Renal pelvis (tissue), 1 donor: ENCODE measurements at regions not wholly inside any gene's neighbourhood (a gene's known extent, or its start where the extent isn't known, plus 50 kb on each side); places are given as distances from the start of the nearest gene placed in this dataset.

Source experiments
- DNase-seq: peaks from one replicate; pipeline ENCODE4 v3.0.0-alpha.2; 2013

- peak; percentile 53 for DNase-seq
These were observed 50.4 kb upstream of the CTIF start for GRCh38 chr18:48488388-48488850.

GRCh38 chr18:48486754-48487153 is 52.1 kb upstream of the CTIF start:
- peak; percentile 29 for DNase-seq

- no peak for DNase-seq
These were observed 52.9 kb upstream of the CTIF start for GRCh38 chr18:48485828-48486405.

- DNase-seq: no peak
These were observed 57.7 kb upstream of the CTIF start for GRCh38 chr18:48481092-48481491.

GRCh38 chr18:48479531-48479930 is 59.3 kb upstream of the CTIF start:
- DNase-seq: no peak

- DNase-seq: no peak
These were observed 61.5 kb upstream of the CTIF start for GRCh38 chr18:48477348-48477747.

GRCh38 chr18:48476550-48476917 is 62.3 kb upstream of the CTIF start:
- DNase-seq: no peak

GRCh38 chr18:48475635-48476549 is 62.9 kb upstream of the CTIF start:
- DNase-seq: peak; percentile 67

- no peak for DNase-seq
These were observed 64.6 kb upstream of the ZBTB7C start for GRCh38 chr18:48473816-48474215.

- DNase-seq: no peak
These were observed 63.4 kb upstream of the ZBTB7C start for GRCh38 chr18:48472610-48473009.

GRCh38 chr18:48470484-48471180 is 61.4 kb upstream of the ZBTB7C start:
- no peak for DNase-seq

- DNase-seq: no peak
These were observed 59.0 kb upstream of the ZBTB7C start for GRCh38 chr18:48468151-48468550.

GRCh38 chr18:48467231-48467630 is 58.0 kb upstream of the ZBTB7C start:
- DNase-seq: no peak

GRCh38 chr18:48462510-48462909 is 53.3 kb upstream of the ZBTB7C start:
- no peak for DNase-seq

GRCh38 chr18:48460929-48461583 is 51.9 kb upstream of the ZBTB7C start:
- no peak for DNase-seq

- DNase-seq: no peak
These were observed 50.3 kb upstream of the ZBTB7C start for GRCh38 chr18:48459465-48459864.

GRCh38 chr18:48459016-48459415 is 49.8 kb upstream of the ZBTB7C start:
- DNase-seq: no peak
